IPS-18c (cell line): ENCODE measurements at regions not wholly inside any gene's neighbourhood (a gene's known extent, or its start where the extent isn't known, plus 50 kb on each side); places are given as distances from the start of the nearest gene placed in this dataset.
"Not testable (repeated sequence)": the region's sequence is repeated elsewhere in the genome, so short reads cannot be mapped to it uniquely, and the experiment has no call there.

Source experiments
- H3K4me3 ChIP-seq: 2 replicates; pipeline ENCODE4 v1.7.0; 2013; ENCODE audit warnings: low read depth, mild to moderate bottlenecking, low read length, moderate library complexity; ENCODE audit not compliant: insufficient read depth
- H3K9me3 ChIP-seq: one replicate; pipeline ENCODE4 v1.6.1; 2013; ENCODE audit warnings: mild to moderate bottlenecking, low read length, moderate library complexity; ENCODE audit not compliant: control insufficient read depth, insufficient read depth

DNA sequence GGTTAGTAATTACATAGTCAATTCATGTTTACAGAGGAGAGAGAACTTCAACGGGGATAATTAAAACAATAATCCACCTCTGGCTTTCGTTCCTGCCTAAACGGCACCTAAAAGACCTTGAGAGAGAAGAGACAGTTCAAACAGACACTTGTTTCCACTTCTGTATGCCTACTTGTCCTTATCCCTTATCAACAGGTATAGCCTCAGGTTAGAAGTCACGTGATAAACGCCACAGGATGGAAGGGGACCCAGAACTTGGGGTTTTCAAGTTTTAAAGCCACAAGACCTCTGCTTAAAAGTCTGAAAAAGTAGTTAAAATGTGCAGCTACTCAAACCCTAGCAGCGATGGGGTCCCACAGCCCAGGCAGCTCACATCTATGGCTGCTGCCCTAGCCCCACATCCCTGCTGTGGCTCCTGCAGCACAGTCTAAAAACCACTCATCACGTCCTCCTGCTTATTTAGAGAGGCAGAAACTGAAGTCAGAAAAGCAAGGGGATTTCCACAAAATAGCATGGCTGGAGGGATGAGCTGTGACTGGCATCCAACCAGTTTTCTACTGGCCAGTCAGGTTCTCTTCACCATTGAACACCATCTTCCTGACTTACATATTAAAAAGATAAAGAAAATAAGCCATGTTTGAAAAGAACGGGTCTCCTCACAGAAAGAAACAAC lies 51.2 kb upstream of the SEC16B start:
- Histone ChIP-seq H3K9me3 (no peaks in the 10 kb centered on the region), H3K4me3 (no peak overlapping the region)

DNA sequence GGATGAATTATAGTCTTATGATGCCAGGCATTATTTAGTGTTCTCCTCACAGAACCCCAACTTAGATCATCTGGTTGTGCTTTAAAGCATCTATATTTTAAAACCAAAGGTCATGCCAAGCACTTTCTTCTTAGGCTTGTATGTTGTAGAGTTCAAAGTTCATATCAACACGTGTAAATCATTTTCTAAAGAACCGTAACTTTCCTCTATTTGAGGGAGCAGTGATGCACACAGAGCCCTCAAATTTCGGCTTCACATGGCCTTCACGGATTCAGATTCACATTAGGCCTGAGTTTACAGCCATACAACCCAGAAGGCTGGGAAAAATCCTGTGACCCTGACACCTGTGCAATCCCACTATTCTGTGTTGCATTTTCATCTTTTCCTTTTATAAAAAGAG lies 52.1 kb upstream of the SEC16B start:
- Histone ChIP-seq H3K4me3 (no peak overlapping the region), H3K9me3 (no peaks in the 10 kb centered on the region)

DNA sequence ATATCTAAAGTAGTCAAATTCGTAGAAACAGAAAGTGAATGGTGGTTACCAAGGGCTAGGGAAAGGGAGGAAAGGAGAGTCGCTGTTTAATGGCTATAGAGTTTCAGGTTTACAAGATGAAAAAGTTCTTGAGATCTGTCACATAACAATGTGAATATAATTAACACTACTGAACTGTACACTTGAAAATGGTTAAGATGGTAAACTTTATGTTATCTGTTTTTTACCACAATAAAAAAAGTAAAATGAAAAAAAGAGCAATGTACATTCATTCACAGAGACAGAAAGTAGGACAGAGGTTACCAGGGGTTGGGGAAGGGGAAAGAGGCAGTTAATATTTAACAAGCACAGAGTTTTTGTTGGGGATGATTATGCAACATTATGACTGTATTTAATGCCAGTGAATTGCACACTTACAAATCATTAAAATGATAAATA lies 53.3 kb upstream of the SEC16B start:
- Histone ChIP-seq H3K9me3 (no peaks in the 10 kb centered on the region), H3K4me3 (no peak overlapping the region)

DNA sequence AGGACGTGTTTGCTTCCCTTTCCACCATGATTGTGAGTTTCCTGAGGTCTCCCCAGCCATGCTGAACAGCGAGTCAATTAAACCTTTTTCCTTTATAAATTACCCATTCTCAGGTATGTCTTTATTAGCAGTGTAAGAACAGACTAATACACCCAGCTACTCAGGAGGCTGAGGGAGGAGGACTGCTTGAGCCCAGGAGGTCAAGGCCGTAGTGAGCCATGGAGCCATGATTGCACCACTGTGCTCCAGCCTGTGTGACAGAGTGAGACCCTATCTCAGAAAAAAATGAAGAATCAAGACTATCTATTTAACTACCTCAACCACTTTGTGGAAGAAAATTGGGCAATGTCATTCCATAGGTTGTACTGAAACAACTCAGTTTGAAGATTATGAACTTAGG lies 54.6 kb upstream of the SEC16B start:
- Histone ChIP-seq H3K4me3 (no peak overlapping the region), H3K9me3 (no peaks in the 10 kb centered on the region)

DNA sequence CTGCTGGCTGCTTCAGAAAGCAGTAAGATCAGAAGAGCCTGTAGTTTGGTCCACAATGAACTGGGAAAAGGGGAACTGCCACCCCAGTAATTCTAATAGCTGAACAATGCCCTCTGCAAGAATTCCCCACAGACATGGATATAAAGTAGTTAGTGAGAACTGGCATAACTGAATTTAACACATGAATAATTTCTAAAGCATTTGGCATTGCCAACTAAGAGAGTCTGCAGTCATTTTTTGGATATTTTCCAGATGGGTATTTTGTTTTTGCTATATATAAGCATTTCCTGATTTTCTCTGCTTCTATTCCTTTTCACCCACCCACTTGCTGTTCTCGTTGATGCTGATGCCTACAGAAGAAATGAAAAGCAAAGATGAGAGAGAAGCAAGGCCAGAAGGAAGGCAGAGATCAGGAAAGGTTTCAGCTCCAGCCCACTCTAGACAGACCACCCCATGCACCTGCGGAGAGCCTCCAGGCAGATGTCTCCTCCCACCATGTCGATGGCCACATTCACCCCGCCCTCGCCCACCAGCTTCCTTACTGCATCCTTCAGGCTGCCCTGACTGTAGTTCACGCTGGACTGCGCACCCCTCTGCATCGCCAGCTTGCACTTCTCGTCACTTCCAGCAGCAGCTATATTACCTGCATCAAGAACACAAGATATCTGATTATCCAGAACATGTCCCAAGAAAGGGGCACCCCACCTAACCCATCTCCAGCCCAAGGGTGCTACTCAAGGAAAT lies 55.9 kb upstream of the SEC16B start:
- Histone ChIP-seq H3K9me3 (no peaks in the 10 kb centered on the region), H3K4me3 (no peak overlapping the region)

DNA sequence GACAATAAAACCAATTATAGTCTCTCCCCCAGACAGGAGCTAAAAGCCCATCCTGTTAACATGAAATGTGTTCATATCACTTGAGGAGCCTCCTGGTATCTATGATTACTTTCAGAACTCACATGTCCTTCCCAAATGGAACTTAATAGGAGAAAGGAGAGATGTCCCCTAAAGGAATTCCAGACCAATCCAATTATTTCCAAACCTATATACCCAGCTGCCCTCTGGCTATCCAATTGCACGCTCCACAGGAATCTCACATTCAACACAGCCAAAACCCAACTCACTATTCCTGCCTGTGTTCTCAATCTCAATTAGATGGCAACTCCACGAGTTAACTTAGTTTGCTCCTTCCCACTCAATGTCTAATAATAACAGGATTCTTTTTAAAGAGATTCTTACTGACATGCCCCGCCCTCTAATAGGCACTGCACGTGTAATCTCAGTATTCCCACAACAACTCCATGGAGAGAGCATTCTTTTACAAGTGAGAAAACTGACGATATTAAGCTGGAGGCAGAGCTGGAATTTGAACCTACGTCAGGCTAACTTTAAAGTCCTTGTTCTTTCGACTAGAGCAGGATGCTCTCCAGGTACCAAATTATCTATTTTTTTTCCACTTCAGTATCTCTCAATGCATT lies 59.1 kb upstream of the SEC16B start:
- no peaks in the 10 kb centered on the region for H3K9me3 ChIP-seq
- H3K4me3 ChIP-seq, result no peak overlapping the region

DNA sequence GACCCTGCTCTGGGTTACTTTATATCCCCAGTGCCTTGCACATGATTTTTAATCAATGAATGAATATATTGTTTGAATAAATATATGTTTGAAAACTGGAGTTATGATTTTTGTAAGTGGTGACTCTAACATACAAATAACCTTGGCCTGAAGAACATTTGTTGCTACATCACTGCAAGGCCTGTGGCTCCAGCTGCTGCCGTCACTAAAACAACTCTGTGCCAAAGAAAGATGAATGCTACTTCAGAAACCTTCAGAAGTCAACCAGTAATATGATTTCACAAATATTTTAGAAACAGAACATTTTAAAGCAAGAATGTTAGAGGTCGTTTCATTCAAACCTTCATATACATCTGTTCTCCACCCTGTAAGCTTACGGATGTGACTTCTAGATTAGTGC lies 60.6 kb upstream of the SEC16B start:
- no peaks in the 10 kb centered on the region for H3K9me3 ChIP-seq

DNA sequence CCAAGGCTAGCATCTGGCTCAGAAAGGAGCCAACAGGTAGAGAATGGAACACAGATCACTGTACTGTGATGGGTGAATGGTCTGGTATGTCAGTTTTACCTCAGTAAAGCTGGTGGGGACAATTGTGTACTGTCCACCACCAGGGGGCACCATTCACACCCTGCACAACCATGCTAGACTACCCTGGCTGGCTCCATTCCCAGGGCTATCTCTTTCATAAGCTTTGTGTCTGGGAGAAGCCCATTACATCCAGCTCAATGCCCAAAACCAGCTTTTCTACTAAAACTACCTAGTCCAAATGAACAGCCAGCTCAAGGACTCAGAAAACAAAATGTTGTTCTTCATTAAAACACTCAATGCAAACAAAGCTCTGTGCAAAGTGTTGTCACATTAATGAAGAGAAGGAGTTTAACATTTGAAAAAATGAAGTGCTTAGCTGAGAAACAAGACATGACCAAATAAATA lies 62.0 kb upstream of the RASAL2 start:
- no peaks in the 10 kb centered on the region for H3K9me3 ChIP-seq
- no peak overlapping the region for H3K4me3 ChIP-seq

More for the DNA sequence above, 60.6 kb upstream of the SEC16B start:
- H3K4me3 ChIP-seq, result no peak overlapping the region

DNA sequence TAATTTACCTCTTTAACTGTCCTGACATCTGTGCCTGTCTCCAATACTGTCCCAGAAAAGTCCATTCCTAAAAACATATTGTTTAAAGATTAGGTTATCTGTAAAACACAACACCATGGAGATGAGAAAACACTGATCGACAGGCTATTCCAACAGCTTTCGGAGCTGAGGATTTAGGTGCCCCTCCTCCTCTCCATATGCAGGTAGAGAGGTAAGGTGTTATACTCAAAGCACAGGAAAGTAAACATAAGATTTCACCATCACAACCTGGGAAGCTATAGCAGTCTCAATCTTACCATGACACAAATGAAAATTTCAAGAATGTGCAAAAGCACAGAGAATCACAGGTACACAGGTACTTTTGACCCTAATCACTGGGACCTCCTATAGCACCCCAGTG lies 60.9 kb upstream of the RASAL2 start:
- Histone ChIP-seq H3K9me3 (no peaks in the 10 kb centered on the region), H3K4me3 (no peak overlapping the region)

DNA sequence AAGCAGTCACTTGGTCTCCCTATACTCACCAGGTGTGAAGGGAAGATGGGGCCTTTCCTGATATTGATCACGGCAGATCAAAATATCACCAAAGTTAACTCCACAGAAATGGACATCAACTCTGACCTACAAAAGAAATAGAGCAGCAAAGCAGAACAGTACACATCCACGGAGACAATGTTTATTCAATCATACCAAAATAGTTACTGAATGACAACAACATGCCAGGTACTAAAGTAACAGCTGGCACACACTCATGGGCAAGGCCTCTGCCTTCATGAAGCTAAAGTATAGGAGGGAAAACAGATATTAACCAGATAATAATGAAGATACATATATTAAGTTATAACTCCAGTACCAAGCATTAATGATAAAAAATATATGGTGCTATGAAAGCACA lies 59.2 kb upstream of the RASAL2 start:
- Histone ChIP-seq H3K9me3 (no peaks in the 10 kb centered on the region), H3K4me3 (no peak overlapping the region)

DNA sequence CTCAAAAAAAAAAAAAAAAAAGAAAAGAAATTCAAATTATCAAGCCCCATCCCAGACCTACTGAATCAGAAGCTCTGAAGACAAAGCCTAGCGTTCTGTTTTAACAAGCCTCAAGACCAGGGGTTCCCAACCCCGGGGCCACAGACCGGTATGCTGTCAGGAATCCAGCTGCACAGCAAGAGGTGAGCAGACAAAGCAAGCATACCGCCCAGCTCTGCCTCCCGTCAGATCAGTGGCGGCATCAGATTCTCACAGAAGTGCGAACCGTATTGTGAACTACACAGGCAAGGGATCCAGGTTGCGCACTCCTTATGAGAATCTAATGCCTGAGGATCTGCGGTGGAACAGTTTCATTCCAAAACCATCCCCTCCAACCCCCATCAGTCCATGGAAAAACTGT lies 57.8 kb upstream of the RASAL2 start:
- Histone ChIP-seq H3K4me3 (no peak overlapping the region), H3K9me3 (no peaks in the 10 kb centered on the region)

DNA sequence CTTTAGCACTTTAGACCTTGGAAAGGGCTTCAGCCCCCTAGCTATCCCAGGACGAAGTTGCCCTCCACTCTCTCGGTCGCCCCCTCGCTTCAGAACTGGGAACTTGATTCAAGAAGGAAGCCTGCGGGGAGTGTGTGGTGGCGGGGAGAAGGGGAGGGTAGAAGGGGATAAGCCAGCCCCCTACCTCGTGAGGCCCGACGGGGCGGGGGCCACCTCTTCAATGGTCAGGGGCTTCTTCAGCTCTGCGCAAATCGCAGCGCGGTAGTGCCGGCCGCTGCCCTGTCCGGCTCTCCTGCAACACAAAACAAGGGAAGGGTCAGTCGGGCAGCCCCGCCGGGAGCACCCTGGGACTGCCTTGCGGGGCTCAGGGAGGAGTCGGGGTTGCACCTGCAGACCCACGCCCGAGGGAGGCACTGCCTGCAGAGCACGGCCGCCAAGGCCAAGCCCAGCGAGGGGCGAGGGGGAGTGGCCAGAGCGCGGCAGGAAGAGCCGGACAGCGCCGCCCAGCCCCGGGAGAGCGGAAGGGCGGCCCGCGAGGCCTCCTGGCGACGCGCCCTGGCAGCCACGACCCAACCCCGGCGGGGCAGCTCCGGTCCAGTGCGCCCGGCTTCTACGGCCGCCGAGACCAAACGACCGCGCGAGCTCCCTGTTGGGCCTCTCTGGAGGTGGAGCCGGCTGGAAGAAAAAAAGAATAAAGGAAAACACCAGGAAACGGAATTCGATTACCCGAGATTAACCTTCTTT lies 56.2 kb upstream of the RASAL2 start:
- Histone ChIP-seq H3K9me3 (peaks cover 3% of the 10 kb centered on the region), H3K4me3 (peak overlapping the region; percentile 51)

DNA sequence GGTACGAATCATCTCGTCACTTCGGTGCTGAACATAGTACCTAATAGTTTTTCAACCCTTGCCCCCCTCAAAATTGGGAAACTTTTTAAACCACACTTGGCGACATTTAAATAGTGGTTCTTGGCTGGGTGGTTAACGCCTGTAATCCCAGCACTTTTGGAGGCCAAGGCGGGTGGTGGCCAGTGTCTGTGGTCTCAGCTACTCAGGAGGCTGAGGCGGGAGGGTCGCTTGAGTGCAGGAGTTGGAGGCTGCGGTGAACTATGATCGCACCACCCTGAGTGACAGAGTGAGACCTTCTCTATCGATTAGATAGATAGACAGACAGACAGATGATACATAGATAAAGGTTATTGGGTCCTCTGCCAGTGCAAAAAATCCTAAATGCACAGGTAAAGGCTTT lies 55.5 kb upstream of the RASAL2 start:
- H3K4me3 ChIP-seq, result no peak overlapping the region

DNA sequence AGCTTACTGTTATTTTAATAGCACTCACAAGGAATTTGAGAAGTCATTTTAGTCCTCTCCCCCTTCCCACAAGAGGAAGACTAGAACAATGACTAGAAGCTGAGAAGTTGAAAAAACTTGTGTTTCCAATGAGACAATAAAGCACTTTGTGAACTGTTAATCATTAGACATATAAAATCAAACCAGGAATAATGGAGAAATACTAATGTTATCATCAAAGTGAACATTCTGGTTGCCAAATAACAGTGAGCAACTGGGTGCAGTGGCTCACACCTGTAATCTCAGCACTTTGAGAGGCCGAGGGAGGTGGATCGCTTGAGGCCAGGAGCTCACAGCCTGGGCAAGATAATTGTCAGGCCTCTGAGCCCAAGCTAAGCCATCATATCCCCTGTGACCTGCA lies 54.0 kb upstream of the RASAL2 start:
- Histone ChIP-seq H3K9me3 (peaks cover 3% of the 10 kb centered on the region), H3K4me3 (no peak overlapping the region)

More for the DNA sequence above, 55.5 kb upstream of the RASAL2 start:
- peaks cover 3% of the 10 kb centered on the region for H3K9me3 ChIP-seq

DNA sequence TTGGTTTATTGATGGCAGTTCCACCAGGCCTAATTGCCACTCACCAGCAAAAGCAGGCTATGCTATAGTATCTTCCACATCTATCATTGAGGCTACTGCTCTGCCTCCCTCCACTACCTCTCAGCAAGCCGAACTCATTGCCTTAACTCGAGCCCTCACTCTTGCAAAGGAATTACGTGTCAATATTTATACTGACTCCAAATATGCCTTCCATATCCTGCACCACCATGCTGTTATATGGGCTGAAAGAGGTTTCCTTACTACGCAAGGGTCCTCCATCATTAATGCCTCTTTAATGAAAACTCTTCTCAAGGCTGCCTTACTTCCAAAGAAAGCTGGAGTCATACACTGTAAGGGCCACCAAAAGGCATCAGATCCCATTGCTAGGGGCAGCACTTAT lies 50.0 kb upstream of the RASAL2 start:
- not testable (repeated sequence) for H3K9me3 ChIP-seq, H3K4me3 ChIP-seq
